WI38 (cell line): ENCODE measurements at regions not wholly inside any gene's neighbourhood (a gene's known extent, or its start where the extent isn't known, plus 50 kb on each side); places are given as distances from the start of the nearest gene placed in this dataset.

Source experiments
- H3K4me3 ChIP-seq: 2 replicates; pipeline ENCODE4 v1.5.1; 2011; ENCODE audit warnings: low read depth, mild to moderate bottlenecking, control low read depth, low read length
- TF ChIP-seq, protein P1 (sequence below): IDR thresholded peaks from 2 replicates; pipeline ENCODE4 v1.5.1; 2012; ENCODE audit warnings: low read depth, mild to moderate bottlenecking, control low read depth, low read length

DNA sequence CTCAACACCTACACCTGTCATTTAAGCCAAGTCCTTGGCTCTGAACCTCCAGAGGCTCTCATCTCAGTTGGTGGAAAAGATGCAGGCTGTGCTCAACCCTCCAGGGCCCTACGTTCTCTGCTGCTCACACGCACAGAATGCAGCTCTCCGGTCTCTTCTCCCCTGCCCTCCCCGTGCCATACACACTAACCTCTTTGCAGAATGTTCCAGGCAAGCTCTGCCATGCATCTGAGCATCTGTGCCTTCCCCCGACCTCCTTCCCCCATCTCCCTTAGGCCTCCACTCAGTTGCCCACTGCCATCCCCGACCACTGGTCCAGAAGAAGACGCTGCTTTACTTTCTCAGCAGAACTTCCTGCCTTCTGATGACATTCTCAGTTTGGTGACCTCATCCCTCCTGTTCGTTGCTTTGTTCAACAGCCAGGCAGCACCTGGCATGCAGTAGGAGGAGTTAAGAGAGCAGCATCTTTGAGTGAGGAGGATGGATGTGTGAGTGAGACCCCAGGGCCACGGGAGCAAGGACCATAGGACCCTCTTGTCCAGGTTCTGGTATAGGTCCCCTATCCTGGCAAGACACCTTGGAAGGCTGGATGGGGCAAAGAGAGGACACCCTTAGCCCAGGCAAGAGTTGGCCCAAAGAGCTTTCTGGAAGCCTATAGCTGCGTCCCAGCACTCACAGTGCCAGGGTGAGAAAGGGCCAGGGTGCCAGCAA lies 598.0 kb downstream of the BRD1 start:
- TF ChIP-seq, protein P1, sequence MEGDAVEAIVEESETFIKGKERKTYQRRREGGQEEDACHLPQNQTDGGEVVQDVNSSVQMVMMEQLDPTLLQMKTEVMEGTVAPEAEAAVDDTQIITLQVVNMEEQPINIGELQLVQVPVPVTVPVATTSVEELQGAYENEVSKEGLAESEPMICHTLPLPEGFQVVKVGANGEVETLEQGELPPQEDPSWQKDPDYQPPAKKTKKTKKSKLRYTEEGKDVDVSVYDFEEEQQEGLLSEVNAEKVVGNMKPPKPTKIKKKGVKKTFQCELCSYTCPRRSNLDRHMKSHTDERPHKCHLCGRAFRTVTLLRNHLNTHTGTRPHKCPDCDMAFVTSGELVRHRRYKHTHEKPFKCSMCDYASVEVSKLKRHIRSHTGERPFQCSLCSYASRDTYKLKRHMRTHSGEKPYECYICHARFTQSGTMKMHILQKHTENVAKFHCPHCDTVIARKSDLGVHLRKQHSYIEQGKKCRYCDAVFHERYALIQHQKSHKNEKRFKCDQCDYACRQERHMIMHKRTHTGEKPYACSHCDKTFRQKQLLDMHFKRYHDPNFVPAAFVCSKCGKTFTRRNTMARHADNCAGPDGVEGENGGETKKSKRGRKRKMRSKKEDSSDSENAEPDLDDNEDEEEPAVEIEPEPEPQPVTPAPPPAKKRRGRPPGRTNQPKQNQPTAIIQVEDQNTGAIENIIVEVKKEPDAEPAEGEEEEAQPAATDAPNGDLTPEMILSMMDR: no peak
- no peak overlapping the region for H3K4me3 ChIP-seq

DNA sequence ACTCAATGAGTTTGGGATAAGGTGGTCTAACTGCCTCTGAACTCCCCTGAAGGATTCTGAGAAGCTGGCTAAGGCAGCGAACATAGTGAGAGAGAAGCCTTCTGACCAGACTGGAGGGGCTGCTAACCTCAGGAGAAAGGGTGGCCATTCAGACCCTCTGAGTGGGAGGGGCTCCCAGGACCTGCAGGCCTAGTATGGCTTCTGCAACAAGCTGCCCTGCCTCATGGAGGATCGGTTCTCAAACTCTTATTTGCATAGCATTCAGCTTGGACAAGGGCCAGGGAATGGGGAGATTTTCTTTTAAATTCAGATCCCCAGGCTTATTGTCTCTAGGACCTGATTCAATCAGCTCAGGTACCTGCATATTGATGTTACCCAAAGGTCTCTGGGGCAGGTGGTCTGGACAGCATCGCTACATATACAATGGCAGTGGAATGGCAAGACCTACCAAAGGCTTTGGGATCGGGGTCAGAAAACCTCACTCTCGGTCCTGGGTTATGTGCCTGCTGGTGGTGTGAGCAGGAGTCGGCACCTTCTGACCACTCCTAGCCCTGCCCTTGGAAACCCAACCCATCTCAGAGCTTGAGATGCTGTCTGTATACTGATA lies 599.1 kb downstream of the BRD1 start:
- H3K4me3 ChIP-seq: no peak overlapping the region
- TF ChIP-seq, protein P1: no peak

DNA sequence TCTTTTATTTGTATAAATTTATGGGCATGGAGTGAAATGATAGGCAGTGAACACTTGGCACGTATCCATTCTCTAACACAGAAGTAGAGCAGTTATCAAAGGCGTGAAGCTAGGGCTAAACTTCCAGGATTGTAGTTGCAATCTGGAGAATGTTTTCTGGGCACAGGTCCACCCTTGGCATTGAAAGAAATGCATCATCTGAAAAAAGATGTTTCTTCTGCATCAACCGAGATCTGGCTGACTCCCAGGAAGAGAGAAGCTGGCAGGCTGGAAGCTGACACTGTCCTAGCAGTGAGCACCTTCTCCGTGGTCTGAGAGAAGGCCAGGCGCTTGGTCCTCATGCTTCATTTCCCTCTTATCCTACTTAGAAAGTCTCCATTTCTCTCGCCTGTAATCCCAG lies 600.0 kb downstream of the BRD1 start:
- no peak overlapping the region for H3K4me3 ChIP-seq
- TF ChIP-seq, protein P1: no peak

DNA sequence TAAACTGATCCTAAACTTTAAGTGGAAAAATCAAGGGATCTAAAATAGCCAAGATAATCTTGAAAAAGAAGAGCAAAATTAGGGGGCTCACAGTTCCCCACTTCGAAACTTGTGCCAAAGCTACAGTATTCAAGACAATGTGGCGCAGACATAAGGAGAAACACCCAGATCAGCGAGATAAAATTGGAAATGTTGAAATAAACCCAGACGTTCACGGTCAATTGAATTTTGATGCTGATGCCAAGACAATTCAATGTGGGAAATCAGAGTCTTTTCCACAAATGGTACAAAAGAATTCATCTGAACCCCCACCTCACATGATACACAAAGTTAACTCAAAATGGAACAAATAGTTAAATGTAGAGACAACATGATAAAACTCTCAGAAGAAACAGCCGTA lies 601.6 kb downstream of the BRD1 start:
- TF ChIP-seq, protein P1: no peak
- H3K4me3 ChIP-seq: no peak overlapping the region

DNA sequence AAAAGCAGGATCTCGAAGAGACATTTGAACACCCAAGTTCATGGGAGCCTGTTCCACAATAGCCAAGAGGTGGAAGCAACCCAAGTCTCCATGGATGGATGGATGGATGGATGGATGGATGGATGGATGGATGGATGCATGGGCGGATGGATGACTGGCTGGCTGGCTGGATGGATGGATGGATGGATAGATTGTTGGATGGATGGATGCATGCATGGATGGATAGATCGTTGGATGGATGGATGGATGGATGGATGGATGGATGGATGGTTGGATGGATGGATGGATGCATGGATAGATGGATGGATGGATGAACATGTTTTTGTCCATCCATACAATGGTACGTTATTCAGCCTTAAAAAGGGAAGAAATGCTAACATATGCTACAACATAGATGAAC lies 603.4 kb downstream of the BRD1 start:
- H3K4me3 ChIP-seq: no peak overlapping the region
- TF ChIP-seq, protein P1: no peak

GRCh38 chr22:49218142-49218541 lies 609.5 kb downstream of the BRD1 start:
- no peak overlapping the region for H3K4me3 ChIP-seq
- TF ChIP-seq, protein P1: no peak

GRCh38 chr22:49216579-49216978 lies 611.1 kb downstream of the BRD1 start:
- no peak overlapping the region for H3K4me3 ChIP-seq
- TF ChIP-seq, protein P1: no peak
